CD14-positive monocyte (primary cell): ENCODE measurements at regions not wholly inside any gene's neighbourhood (a gene's known extent, or its start where the extent isn't known, plus 50 kb on each side); places are given as distances from the start of the nearest gene placed in this dataset.

ENCODE experiments used
- DNase-seq, 3 donors: peaks; one replicate each; pipeline ENCODE4 v3.0.0-alpha.2; 2011 to 2022
- H2AFZ ChIP-seq: 2 replicates; pipeline ENCODE4 v1.6.0; 2012; ENCODE audit warnings: mild to moderate bottlenecking, low read depth, low read length, inconsistent platforms; ENCODE audit not compliant: insufficient read depth, poor library complexity, severe bottlenecking
- H3K27ac ChIP-seq, 2 donors: 1 replicate in 1 of 2; 2 replicates in 1 of 2; pipeline ENCODE4 v1.5.1; 2012 to 2013; ENCODE audit warnings: low read length in 2 of 2, control low read depth in 1 of 2, inconsistent platforms in 1 of 2, low read depth in 1 of 2, mild to moderate bottlenecking in 1 of 2
- H3K27me3 ChIP-seq, 2 donors: one replicate each; pipeline versions ENCODE4 v1.6.0 to v1.6.1; 2011 to 2013; ENCODE audit warnings: low read length in 2 of 2; ENCODE audit not compliant: control insufficient read depth in 2 of 2, insufficient read depth in 2 of 2
- H3K36me3 ChIP-seq, 2 donors: replicated peaks in 1 of 2; 1 replicate in 1 of 2; 2 replicates in 1 of 2; pipeline versions ENCODE4 v1.5.1 to v1.6.1; 2012 to 2013; ENCODE audit warnings: low read length in 2 of 2, control low read depth in 1 of 2, inconsistent platforms in 1 of 2, mild to moderate bottlenecking in 1 of 2; ENCODE audit not compliant: insufficient read depth in 2 of 2, control insufficient read depth in 1 of 2
- H3K4me1 ChIP-seq, 2 donors: 1 replicate in 1 of 2; 2 replicates in 1 of 2; pipeline versions ENCODE4 v1.5.1 to v1.6.1; 2012 to 2013; ENCODE audit warnings: low read length in 2 of 2, control low read depth in 1 of 2, inconsistent platforms in 1 of 2, mild to moderate bottlenecking in 1 of 2, moderate library complexity in 1 of 2; ENCODE audit not compliant: insufficient read depth in 2 of 2, control insufficient read depth in 1 of 2
- H3K4me2 ChIP-seq: replicated peaks from 2 replicates; pipeline ENCODE3; 2012; ENCODE audit warnings: low read length, moderate library complexity, mild to moderate bottlenecking; ENCODE audit not compliant: poor library complexity, severe bottlenecking; ENCODE audit errors: extremely low read depth
- H3K4me3 ChIP-seq, 3 experiments: fragments of 200-600 bp in 1 of 3; sonication (generic) in 1 of 3; replicated peaks in 1 of 3; 1 replicate in 2 of 3; 2 replicates in 1 of 3; pipeline ENCODE4 v1.5.1; 2011 to 2013; ENCODE audit warnings: low read length in 3 of 3, mild to moderate bottlenecking in 3 of 3, control low read depth in 2 of 3, low read depth in 2 of 3, inconsistent platforms in 1 of 3, moderate library complexity in 1 of 3
- H3K79me2 ChIP-seq: 2 replicates; pipeline ENCODE4 v1.6.0; 2012; ENCODE audit warnings: mild to moderate bottlenecking, control low read depth, inconsistent platforms, low read length, moderate library complexity; ENCODE audit not compliant: insufficient read depth
- H3K9ac ChIP-seq: 2 replicates; pipeline ENCODE4 v1.6.0; 2017; ENCODE audit warnings: low read length, mild to moderate bottlenecking; ENCODE audit not compliant: insufficient read depth, poor library complexity, severe bottlenecking
- H3K9me3 ChIP-seq, 2 donors: replicated peaks in 1 of 2; 1 replicate in 1 of 2; 2 replicates in 1 of 2; pipeline versions ENCODE4 v1.5.1 to v1.6.1; 2012 to 2013; ENCODE audit warnings: low read length in 2 of 2, control low read depth in 1 of 2; ENCODE audit not compliant: control insufficient read depth in 1 of 2, insufficient read depth in 1 of 2
- H4K20me1 ChIP-seq: 2 replicates; pipeline ENCODE4 v1.6.0; 2012; ENCODE audit warnings: mild to moderate bottlenecking, low read length, control low read depth, moderate library complexity; ENCODE audit not compliant: insufficient read depth
- H3K27ac Mint-ChIP-seq, 7 donors: one replicate each; pipeline ENCODE4 v1.8.0; 2020; ENCODE audit warnings: mild to moderate bottlenecking in 7 of 7, mixed read lengths in 7 of 7, moderate library complexity in 6 of 7, inconsistent platforms in 2 of 7
- H3K27me3 Mint-ChIP-seq, 3 donors: one replicate each; pipeline ENCODE4 v1.8.0; 2021 to 2022; ENCODE audit warnings: low read depth in 3 of 3, mild to moderate bottlenecking in 3 of 3, mixed read lengths in 3 of 3, moderate library complexity in 3 of 3, inconsistent platforms in 1 of 3
- H3K36me3 Mint-ChIP-seq, 2 donors: one replicate each; pipeline ENCODE4 v1.8.0; 2020; ENCODE audit warnings: mixed read lengths in 2 of 2, inconsistent platforms in 1 of 2, mild to moderate bottlenecking in 1 of 2
- H3K4me1 Mint-ChIP-seq: one replicate; pipeline ENCODE4 v1.8.0; 2020; ENCODE audit warnings: mild to moderate bottlenecking, mixed read lengths
- H3K4me3 Mint-ChIP-seq, 2 donors: one replicate each; pipeline ENCODE4 v1.8.0; 2020; ENCODE audit warnings: mild to moderate bottlenecking in 2 of 2, mixed read lengths in 2 of 2, moderate library complexity in 1 of 2
- H3K9me3 Mint-ChIP-seq, 7 donors: one replicate each; pipeline ENCODE4 v1.8.0; 2020 to 2022; ENCODE audit warnings: mixed read lengths in 7 of 7, mild to moderate bottlenecking in 6 of 7, moderate library complexity in 6 of 7, inconsistent platforms in 2 of 7
- WGBS: methylation state at CpG from one replicate; pipeline ENCODE4 v1.1.5; 2013; ENCODE audit warnings: missing lambda C conversion rate; ENCODE audit not compliant: insufficient coverage; 5-methylcytosine and 5-hydroxymethylcytosine counted together
- intact Hi-C, 2 donors: fragments of 100-400 bp; cut with micrococcal nuclease; formaldehyde crosslinking; loops; one replicate each; pipeline versions ENCODE4 v1.15.0 to v1.15.1; 2023
- TF ChIP-seq, protein P1 (sequence below): fragments of 200-600 bp; IDR thresholded peaks from one replicate; pipeline ENCODE4 v1.8.0; 2022; ENCODE audit warnings: antibody characterized with exemption, mild to moderate bottlenecking

DNA sequence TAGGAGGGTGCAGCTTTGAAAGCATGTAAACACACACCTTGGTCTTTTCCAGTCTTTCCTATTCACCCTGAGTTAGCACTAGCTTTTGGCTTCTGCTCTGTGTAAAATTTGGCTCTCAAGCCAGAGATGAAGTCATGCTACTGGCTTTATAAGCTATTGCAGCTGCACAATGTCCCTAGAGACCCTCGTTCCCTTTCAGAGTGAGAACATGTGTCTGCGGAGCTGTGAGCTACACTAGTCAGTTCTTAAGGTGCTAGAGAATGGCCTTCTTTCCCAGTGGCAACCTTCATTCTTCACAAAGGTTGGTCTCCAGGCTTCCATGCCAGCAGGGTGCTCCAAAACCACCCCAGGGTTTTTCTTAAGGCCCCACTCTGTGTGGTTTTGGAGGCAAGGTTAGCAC, 199.1 kb downstream of the SPATA18 start:
- Histone ChIP-seq H2AFZ (no peak overlapping the region), H3K4me2 (no peak overlapping the region), H3K27ac (no peak overlapping the region), H3K36me3 (no peaks in the 10 kb centered on the region), H4K20me1 (no peaks in the 10 kb centered on the region), H3K4me1 (no peaks in the 10 kb centered on the region), H3K9me3 (peaks cover 17 to 22% of the 10 kb centered on the region in 2 donors), H3K9ac (no peak overlapping the region), H3K4me3 (no peak overlapping the region), H3K27me3 (no peaks in the 10 kb centered on the region), H3K79me2 (no peaks in the 10 kb centered on the region)
- H3K36me3 Mint-ChIP-seq, result no peaks in the 10 kb centered on the region
- TF ChIP-seq, protein P1, sequence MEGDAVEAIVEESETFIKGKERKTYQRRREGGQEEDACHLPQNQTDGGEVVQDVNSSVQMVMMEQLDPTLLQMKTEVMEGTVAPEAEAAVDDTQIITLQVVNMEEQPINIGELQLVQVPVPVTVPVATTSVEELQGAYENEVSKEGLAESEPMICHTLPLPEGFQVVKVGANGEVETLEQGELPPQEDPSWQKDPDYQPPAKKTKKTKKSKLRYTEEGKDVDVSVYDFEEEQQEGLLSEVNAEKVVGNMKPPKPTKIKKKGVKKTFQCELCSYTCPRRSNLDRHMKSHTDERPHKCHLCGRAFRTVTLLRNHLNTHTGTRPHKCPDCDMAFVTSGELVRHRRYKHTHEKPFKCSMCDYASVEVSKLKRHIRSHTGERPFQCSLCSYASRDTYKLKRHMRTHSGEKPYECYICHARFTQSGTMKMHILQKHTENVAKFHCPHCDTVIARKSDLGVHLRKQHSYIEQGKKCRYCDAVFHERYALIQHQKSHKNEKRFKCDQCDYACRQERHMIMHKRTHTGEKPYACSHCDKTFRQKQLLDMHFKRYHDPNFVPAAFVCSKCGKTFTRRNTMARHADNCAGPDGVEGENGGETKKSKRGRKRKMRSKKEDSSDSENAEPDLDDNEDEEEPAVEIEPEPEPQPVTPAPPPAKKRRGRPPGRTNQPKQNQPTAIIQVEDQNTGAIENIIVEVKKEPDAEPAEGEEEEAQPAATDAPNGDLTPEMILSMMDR, result no peak
- no peak for DNase-seq
- peaks cover 6 to 22% (median 15%) of the 10 kb centered on the region in 7 donors for H3K9me3 Mint-ChIP-seq
- H3K27ac Mint-ChIP-seq, result no peak overlapping the region
- H3K27me3 Mint-ChIP-seq, result peaks cover 0 to 1% (median 0%) of the 10 kb centered on the region in 3 donors
- no peaks in the 10 kb centered on the region for H3K4me1 Mint-ChIP-seq
- WGBS, result 83% methylated on average over 1 of the region's 2 CpGs
- intact Hi-C loops, result no loop called here
- no peak overlapping the region for H3K4me3 Mint-ChIP-seq

DNA sequence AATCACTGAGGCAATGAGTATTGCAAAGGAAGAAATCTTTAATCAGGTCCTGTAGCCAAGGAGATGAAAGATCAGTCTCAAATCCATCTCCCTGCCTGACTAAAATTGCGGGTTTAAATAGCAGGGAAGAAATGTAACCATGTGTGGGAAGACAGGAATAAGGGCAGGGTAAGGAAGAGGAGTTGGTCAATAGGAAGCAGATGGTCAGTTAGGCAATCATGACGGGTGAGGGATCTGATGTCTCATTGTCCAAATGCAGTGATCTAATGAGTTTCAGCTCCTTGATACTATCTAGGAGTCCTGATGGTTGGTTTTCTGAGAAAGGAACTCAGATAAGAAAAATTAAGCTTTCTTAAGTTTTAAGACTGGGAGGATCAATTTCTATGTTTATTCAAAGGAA, 200.8 kb downstream of the SPATA18 start:
- Histone ChIP-seq H3K79me2 (no peaks in the 10 kb centered on the region), H3K9me3 (peaks cover 19 to 22% of the 10 kb centered on the region in 2 donors), H2AFZ (no peak overlapping the region), H3K27me3 (no peaks in the 10 kb centered on the region), H3K27ac (no peak overlapping the region), H3K36me3 (no peaks in the 10 kb centered on the region), H3K4me1 (no peaks in the 10 kb centered on the region), H3K9ac (no peak overlapping the region), H3K4me2 (no peak overlapping the region), H3K4me3 (no peak overlapping the region), H4K20me1 (no peaks in the 10 kb centered on the region)
- intact Hi-C loops, result no loop called here
- H3K27ac Mint-ChIP-seq, result no peak overlapping the region
- H3K27me3 Mint-ChIP-seq, result peaks cover 1 to 2% (median 1%) of the 10 kb centered on the region in 3 donors
- H3K36me3 Mint-ChIP-seq, result no peaks in the 10 kb centered on the region
- no peaks in the 10 kb centered on the region for H3K4me1 Mint-ChIP-seq
- TF ChIP-seq, protein P1, result no peak
- WGBS, result 44% methylated on average over 2 of the region's 2 CpGs
- no peak for DNase-seq
- H3K4me3 Mint-ChIP-seq, result no peak overlapping the region
- H3K9me3 Mint-ChIP-seq, result peaks cover 8 to 22% (median 17%) of the 10 kb centered on the region in 7 donors
